K562 (cell line): ENCODE measurements at regions not wholly inside any gene's neighbourhood (a gene's known extent, or its start where the extent isn't known, plus 50 kb on each side); places are given as distances from the start of the nearest gene placed in this dataset.

Experiments used
- ATAC-seq: fragments of 200-7000 bp; cut with Tn5 transposase; 3 replicates; pipeline ENCODE4 v1.9.1; 2020; ENCODE audit warnings: moderate library complexity
- BruUV-seq: library from RNA; stranded (reverse); fragments of 400-500 nt; replicated peaks from 2 replicates; lab custom pipeline; 2021; lab: Mats Ljungman, UMichigan
- CTCF ChIA-PET: fragments of 300-600 bp; formaldehyde crosslinking; extraction: SDS; loops from one replicate; lab custom pipeline; 2021; ENCODE audit warnings: low intra/inter-chr PET ratio; lab: Yijun Ruan, JAX
- POLR2A ChIA-PET: fragments of 300-600, 350-650 bp; sonication (Branson Sonifier 250); formaldehyde crosslinking; extraction: SDS; loops from one replicate; lab custom pipeline; 2021; ENCODE audit warnings: antibody characterized with exemption, inconsistent platforms; lab: Yijun Ruan, JAX
- DNase-seq, 4 experiments: peaks; one replicate each; pipeline versions ENCODE4 v3.0.0 to v3.0.0-alpha.2; 2011 to 2018; ENCODE audit warnings: low spot score in 3 of 4, mixed read lengths in 3 of 4; ENCODE audit errors: extremely low read depth in 1 of 4
- FAIRE-seq: peaks from 2 replicates; lab custom pipeline; 2011; peaks lifted over from hg19 to GRCh38; lab: Jason Lieb, UNC
- H2AFZ ChIP-seq: 2 replicates; pipeline ENCODE4 v1.6.0; 2011; ENCODE audit warnings: low read depth, low read length, control low read depth, inconsistent platforms
- H3K27ac ChIP-seq: fragments of 200-600 bp; 3 replicates; pipeline ENCODE4 v1.8.0; 2011; ENCODE audit warnings: low read depth, mild to moderate bottlenecking, control low read depth, inconsistent platforms, low read length, moderate library complexity, mixed read lengths; ENCODE audit errors: extremely low read depth
- H3K27me3 ChIP-seq, 2 experiments: fragments of 300-600 bp in 1 of 2; 2 replicates in 1 of 2; 3 replicates in 1 of 2; pipeline versions ENCODE4 v1.6.0 to v1.8.0; 2011; ENCODE audit warnings: inconsistent platforms in 2 of 2, low read length in 2 of 2, mild to moderate bottlenecking in 1 of 2, mixed read lengths in 1 of 2, moderate library complexity in 1 of 2; ENCODE audit not compliant: control insufficient read depth in 2 of 2, insufficient read depth in 2 of 2
- H3K36me3 ChIP-seq: fragments of 300-600 bp; 3 replicates; pipeline ENCODE4 v1.8.0; 2011; ENCODE audit warnings: mild to moderate bottlenecking, low read length, inconsistent platforms; ENCODE audit not compliant: control insufficient read depth, insufficient read depth
- H3K4me1 ChIP-seq, 2 experiments: fragments of 200-600 bp in 1 of 2; replicated peaks in 1 of 2; 2 replicates in 1 of 2; 3 replicates in 1 of 2; pipeline versions ENCODE4 v1.5.1 to v1.8.0; 2011; ENCODE audit warnings: inconsistent platforms in 2 of 2, low read length in 2 of 2, mild to moderate bottlenecking in 1 of 2, mixed read lengths in 1 of 2, moderate library complexity in 1 of 2; ENCODE audit not compliant: control insufficient read depth in 2 of 2, insufficient read depth in 2 of 2
- H3K4me2 ChIP-seq: 2 replicates; pipeline ENCODE4 v1.6.1; 2011; ENCODE audit warnings: low read length, control low read depth, inconsistent platforms, mixed read lengths; ENCODE audit not compliant: insufficient read depth
- H3K4me3 ChIP-seq: fragments of 200-600 bp; sonication (generic), shearing (Covaris generic); 2 replicates; pipeline ENCODE4 v1.5.1; 2016; ENCODE audit warnings: control low read depth, inconsistent platforms
- H3K79me2 ChIP-seq: fragments of 200-600 bp; 3 replicates; pipeline ENCODE4 v1.8.0; 2011; ENCODE audit warnings: low read length, inconsistent platforms; ENCODE audit not compliant: control insufficient read depth, insufficient read depth
- H3K9ac ChIP-seq, 2 experiments: 2 replicates each; pipeline versions ENCODE4 v1.6.0 to v1.6.1; 2011; ENCODE audit warnings: low read depth in 2 of 2, low read length in 2 of 2, control low read depth in 1 of 2, inconsistent platforms in 1 of 2, mild to moderate bottlenecking in 1 of 2, mixed read lengths in 1 of 2; ENCODE audit not compliant: insufficient read depth in 1 of 2
- H3K9me1 ChIP-seq: one replicate; pipeline ENCODE4 v1.6.0; 2011; ENCODE audit warnings: inconsistent platforms, mild to moderate bottlenecking, low read length, moderate library complexity; ENCODE audit not compliant: control insufficient read depth, insufficient read depth
- H3K9me3 ChIP-seq: replicated peaks from 2 replicates; pipeline ENCODE4 v1.5.1; 2011; ENCODE audit warnings: low read depth, low read length, inconsistent platforms; ENCODE audit not compliant: control insufficient read depth, insufficient read depth
- H4K20me1 ChIP-seq: replicated peaks from 2 replicates; pipeline ENCODE4 v1.6.1; 2011; ENCODE audit warnings: low read length, inconsistent platforms, mixed read lengths; ENCODE audit not compliant: control insufficient read depth, insufficient read depth
- ARID2 ChIP-seq: fragments of 450-650 bp; IDR thresholded peaks from 2 replicates; pipeline ENCODE4 v1.6.1; 2017; ENCODE audit warnings: antibody characterized with exemption, mild to moderate bottlenecking
- DMBX1 ChIP-seq: fragments of 250-450 bp; sonication (Bioruptor Pico); IDR thresholded peaks from 2 replicates; pipeline ENCODE4 v1.8.0; 2022; ENCODE audit warnings: inconsistent platforms, mild to moderate bottlenecking, moderate library complexity, borderline replicate concordance
- FOXA3 ChIP-seq, 2 experiments: fragments of 450-650 bp in 1 of 2; sonication (generic) in 1 of 2; formaldehyde crosslinking; IDR thresholded peaks in 1 of 2; conservative IDR thresholded peaks in 1 of 2; 2 replicates each; pipeline versions ENCODE4 v1.4.0 to v1.8.0; 2020 to 2022; ENCODE audit warnings: mild to moderate bottlenecking in 2 of 2, missing genetic modification reagents in 1 of 2
- HSF4 ChIP-seq: fragments of 250-450 bp; sonication (Bioruptor Pico); IDR thresholded peaks from 2 replicates; pipeline ENCODE4 v2.1.2; 2022; ENCODE audit warnings: mild to moderate bottlenecking, moderate library complexity, borderline replicate concordance
- NCOA6 ChIP-seq: fragments of 450-650 bp; IDR thresholded peaks from 2 replicates; pipeline ENCODE4 v1.6.1; 2017; ENCODE audit warnings: mild to moderate bottlenecking
- NCOR1 ChIP-seq: fragments of 450-650 bp; IDR thresholded peaks from 2 replicates; pipeline ENCODE4 v1.6.1; 2016; ENCODE audit warnings: mild to moderate bottlenecking, moderate library complexity
- PHB ChIP-seq: fragments of 250-450 bp; sonication (Bioruptor Pico); IDR thresholded peaks from 2 replicates; pipeline ENCODE4 v1.5.0; 2021
- SRSF3 ChIP-seq: fragments of 200-400 bp; formaldehyde crosslinking; IDR thresholded peaks from 2 replicates; pipeline ENCODE4 v1.6.1; 2016; ENCODE audit warnings: mild to moderate bottlenecking, low read length, moderate library complexity; ENCODE audit not compliant: insufficient read depth
- TSC22D4 ChIP-seq: fragments of 450-650 bp; IDR thresholded peaks from 2 replicates; pipeline ENCODE4 v1.6.1; 2016; ENCODE audit warnings: missing genetic modification characterization, missing biosample characterization, control low read depth
- ZNF431 ChIP-seq: sonication (generic); formaldehyde crosslinking; IDR thresholded peaks from 2 replicates; pipeline ENCODE4 v1.8.0; 2022; ENCODE audit warnings: mild to moderate bottlenecking, missing genetic modification reagents
- ZNF75A ChIP-seq: fragments of 450-650 bp; formaldehyde crosslinking; IDR thresholded peaks from 2 replicates; pipeline ENCODE4 v1.4.0; 2020; ENCODE audit warnings: mild to moderate bottlenecking
- ZNF77 ChIP-seq: fragments of 250-450 bp; sonication (Bioruptor Pico); IDR thresholded peaks from 2 replicates; pipeline ENCODE4 v1.5.0; 2020
- WGBS: fragments of 100-300 bp; shearing (Covaris generic); methylation state at CpG from one replicate; pipeline ENCODE4 v1.1.6; 2016; ENCODE audit warnings: low coverage, mixed read lengths; ENCODE audit not compliant: insufficient coverage; ENCODE audit errors: missing lambda C conversion rate; 5-methylcytosine and 5-hydroxymethylcytosine counted together
- in situ Hi-C: fragments of 300-500 bp; cut with MboI; formaldehyde crosslinking; loops from 4 replicates; pipeline ENCODE4 v1.15.0; 2018; ENCODE audit warnings: inconsistent platforms, mixed read lengths
- intact Hi-C: fragments of 100-400 bp; cut with micrococcal nuclease; formaldehyde crosslinking; loops from 2 replicates; pipeline ENCODE4 v1.14.2; 2022
- TF ChIP-seq, protein P1 (sequence below): fragments of 450-650 bp; IDR thresholded peaks from 2 replicates; pipeline ENCODE4 v1.6.1; 2018; ENCODE audit warnings: mild to moderate bottlenecking, low read depth; ENCODE audit not compliant: partially characterized antibody
- TF ChIP-seq, protein P2 (sequence below): sonication (generic); formaldehyde crosslinking; IDR thresholded peaks from 2 replicates; pipeline ENCODE4 v1.8.0; 2022; ENCODE audit warnings: missing genetic modification reagents, mild to moderate bottlenecking, borderline replicate concordance
- TF ChIP-seq, protein P3 (sequence below): fragments of 250-450 bp; sonication (Bioruptor Pico); IDR thresholded peaks from 2 replicates; pipeline ENCODE4 v1.8.0; 2022; ENCODE audit warnings: inconsistent platforms, mild to moderate bottlenecking, moderate library complexity, borderline replicate concordance
- TF ChIP-seq, protein P4 (sequence below): fragments of 250-450 bp; sonication (Bioruptor Pico); IDR thresholded peaks from 2 replicates; pipeline ENCODE4 v1.4.0; 2020
- TF ChIP-seq, protein P5 (sequence below): IDR thresholded peaks from 2 replicates; pipeline ENCODE4 v1.6.1; 2011; ENCODE audit not compliant: insufficient read length; ENCODE audit errors: extremely low read depth

DNA sequence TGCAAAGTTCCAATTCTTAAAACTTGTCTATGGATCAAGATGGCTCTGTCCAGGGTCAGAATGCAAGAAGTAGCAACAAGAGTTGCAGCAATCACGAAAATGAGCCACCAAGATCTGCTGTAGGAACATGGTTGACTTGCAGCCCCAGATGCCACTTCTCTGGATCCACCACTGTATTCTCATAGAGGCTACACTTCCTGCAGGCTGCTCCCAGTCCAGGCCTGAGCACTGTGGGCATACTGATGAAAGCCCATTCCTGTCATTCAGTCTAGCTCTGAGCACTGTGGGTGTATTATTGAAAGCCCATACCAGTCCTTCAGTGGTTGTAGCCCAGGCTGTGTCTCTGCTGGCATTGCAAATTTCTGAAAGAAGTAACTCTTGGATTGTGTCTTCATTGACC lies 213.9 kb upstream of the AGAP1 start:
- FAIRE-seq, result no peak
- no TSS peak for BruUV-seq
- no peak for ATAC-seq
- TF ChIP-seq SRSF3 (no peak), PHB (CRISPR knock-in tag) (no peak), DMBX1 (CRISPR knock-in tag) (no peak), TSC22D4 (tag) (no peak), ZNF77 (no peak), ZNF431 (CRISPR knock-in tag) (no peak), FOXA3 (CRISPR knock-in tag; conservative IDR thresholded peaks at IDR 0.05 in 1 of 2, IDR thresholded peaks at IDR 0.05 in 1 of 2) (no peak), ARID2 (no peak), HSF4 (CRISPR knock-in tag) (no peak), ZNF75A (CRISPR knock-in tag) (no peak), NCOA6 (no peak), NCOR1 (no peak)
- TF ChIP-seq, protein P1, sequence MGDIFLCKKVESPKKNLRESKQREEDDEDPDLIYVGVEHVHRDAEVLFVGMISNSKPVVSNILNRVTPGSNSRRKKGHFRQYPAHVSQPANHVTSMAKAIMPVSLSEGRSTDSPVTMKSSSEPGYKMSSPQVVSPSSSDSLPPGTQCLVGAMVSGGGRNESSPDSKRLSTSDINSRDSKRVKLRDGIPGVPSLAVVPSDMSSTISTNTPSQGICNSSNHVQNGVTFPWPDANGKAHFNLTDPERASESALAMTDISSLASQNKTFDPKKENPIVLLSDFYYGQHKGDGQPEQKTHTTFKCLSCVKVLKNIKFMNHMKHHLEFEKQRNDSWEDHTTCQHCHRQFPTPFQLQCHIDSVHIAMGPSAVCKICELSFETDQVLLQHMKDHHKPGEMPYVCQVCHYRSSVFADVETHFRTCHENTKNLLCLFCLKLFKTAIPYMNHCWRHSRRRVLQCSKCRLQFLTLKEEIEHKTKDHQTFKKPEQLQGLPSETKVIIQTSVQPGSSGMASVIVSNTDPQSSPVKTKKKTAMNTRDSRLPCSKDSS, result no peak
- TF ChIP-seq, protein P2, sequence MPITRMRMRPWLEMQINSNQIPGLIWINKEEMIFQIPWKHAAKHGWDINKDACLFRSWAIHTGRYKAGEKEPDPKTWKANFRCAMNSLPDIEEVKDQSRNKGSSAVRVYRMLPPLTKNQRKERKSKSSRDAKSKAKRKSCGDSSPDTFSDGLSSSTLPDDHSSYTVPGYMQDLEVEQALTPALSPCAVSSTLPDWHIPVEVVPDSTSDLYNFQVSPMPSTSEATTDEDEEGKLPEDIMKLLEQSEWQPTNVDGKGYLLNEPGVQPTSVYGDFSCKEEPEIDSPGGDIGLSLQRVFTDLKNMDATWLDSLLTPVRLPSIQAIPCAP (CRISPR knock-in tag), result no peak
- TF ChIP-seq, protein P3, sequence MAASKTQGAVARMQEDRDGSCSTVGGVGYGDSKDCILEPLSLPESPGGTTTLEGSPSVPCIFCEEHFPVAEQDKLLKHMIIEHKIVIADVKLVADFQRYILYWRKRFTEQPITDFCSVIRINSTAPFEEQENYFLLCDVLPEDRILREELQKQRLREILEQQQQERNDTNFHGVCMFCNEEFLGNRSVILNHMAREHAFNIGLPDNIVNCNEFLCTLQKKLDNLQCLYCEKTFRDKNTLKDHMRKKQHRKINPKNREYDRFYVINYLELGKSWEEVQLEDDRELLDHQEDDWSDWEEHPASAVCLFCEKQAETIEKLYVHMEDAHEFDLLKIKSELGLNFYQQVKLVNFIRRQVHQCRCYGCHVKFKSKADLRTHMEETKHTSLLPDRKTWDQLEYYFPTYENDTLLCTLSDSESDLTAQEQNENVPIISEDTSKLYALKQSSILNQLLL (CRISPR knock-in tag), result no peak
- TF ChIP-seq, protein P4, sequence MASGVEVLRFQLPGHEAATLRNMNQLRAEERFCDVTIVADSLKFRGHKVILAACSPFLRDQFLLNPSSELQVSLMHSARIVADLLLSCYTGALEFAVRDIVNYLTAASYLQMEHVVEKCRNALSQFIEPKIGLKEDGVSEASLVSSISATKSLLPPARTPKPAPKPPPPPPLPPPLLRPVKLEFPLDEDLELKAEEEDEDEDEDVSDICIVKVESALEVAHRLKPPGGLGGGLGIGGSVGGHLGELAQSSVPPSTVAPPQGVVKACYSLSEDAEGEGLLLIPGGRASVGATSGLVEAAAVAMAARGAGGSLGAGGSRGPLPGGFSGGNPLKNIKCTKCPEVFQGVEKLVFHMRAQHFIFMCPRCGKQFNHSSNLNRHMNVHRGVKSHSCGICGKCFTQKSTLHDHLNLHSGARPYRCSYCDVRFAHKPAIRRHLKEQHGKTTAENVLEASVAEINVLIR, result no peak
- TF ChIP-seq, protein P5, sequence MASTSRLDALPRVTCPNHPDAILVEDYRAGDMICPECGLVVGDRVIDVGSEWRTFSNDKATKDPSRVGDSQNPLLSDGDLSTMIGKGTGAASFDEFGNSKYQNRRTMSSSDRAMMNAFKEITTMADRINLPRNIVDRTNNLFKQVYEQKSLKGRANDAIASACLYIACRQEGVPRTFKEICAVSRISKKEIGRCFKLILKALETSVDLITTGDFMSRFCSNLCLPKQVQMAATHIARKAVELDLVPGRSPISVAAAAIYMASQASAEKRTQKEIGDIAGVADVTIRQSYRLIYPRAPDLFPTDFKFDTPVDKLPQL, result no peak

More for the DNA sequence above, 213.9 kb upstream of the AGAP1 start:
- no peak for DNase-seq
- 0% methylated on average over 1 of the region's 1 CpG for WGBS
- Histone ChIP-seq H3K9ac (no peak overlapping the region), H3K36me3 (no peaks in the 10 kb centered on the region), H3K4me2 (no peak overlapping the region), H3K9me1 (no peaks in the 10 kb centered on the region), H3K27me3 (no peaks in the 10 kb centered on the region; a peak in 3 of 5 replicates), H3K4me3 (no peak overlapping the region), H2AFZ (no peak overlapping the region), H3K27ac (no peak overlapping the region), H3K79me2 (no peaks in the 10 kb centered on the region), H3K4me1 (no peaks in the 10 kb centered on the region), H4K20me1 (no peaks in the 10 kb centered on the region), H3K9me3 (no peaks in the 10 kb centered on the region)
- intact Hi-C loops, result no loop called here
- in situ Hi-C loops, result no loop called here
- ChIA-PET CTCF (no interaction called here), POLR2A (interaction anchor here (0.7 kb wide), 1 partner anchor 250 kb away, joined by 3 read pairs; no protein-coding TSS in a partner anchor)
